Caco-2 (cell line): ENCODE measurements at regions not wholly inside any gene's neighbourhood (a gene's known extent, or its start where the extent isn't known, plus 50 kb on each side); places are given as distances from the start of the nearest gene placed in this dataset.

ENCODE experiments used
- BruUV-seq: library from RNA; stranded (reverse); fragments of 400-500 nt; replicated peaks from 2 replicates; lab custom pipeline; 2021; lab: Mats Ljungman, UMichigan
- CTCF ChIA-PET: fragments of 300-600 bp; sonication (Branson Sonifier 250); formaldehyde crosslinking; loops from one replicate; lab custom pipeline; 2022; ENCODE audit warnings: antibody characterized with exemption; lab: Charles Lee
- POLR2A ChIA-PET: fragments of 300-600 bp; sonication (Branson Sonifier 250); formaldehyde crosslinking; loops from one replicate; lab custom pipeline; 2022; ENCODE audit warnings: antibody characterized with exemption; lab: Charles Lee
- DNase-seq, 2 experiments: peaks; one replicate each; pipeline versions ENCODE4 v3.0.0 to v3.0.0-alpha.2; 2020 to 2022
- H3K27me3 ChIP-seq: replicated peaks from 2 replicates; pipeline ENCODE4 v1.6.0; 2011; ENCODE audit warnings: low read length; ENCODE audit not compliant: control insufficient read depth, insufficient read depth
- H3K36me3 ChIP-seq: 2 replicates; pipeline ENCODE4 v1.5.1; 2011; ENCODE audit warnings: low read length; ENCODE audit not compliant: control insufficient read depth, insufficient read depth
- H3K4me1 ChIP-seq: fragments of 250-450 bp; sonication (Bioruptor Pico); 2 replicates; pipeline ENCODE4 v1.5.1; 2020; ENCODE audit warnings: mild to moderate bottlenecking
- H3K4me3 ChIP-seq: 2 replicates; pipeline ENCODE4 v1.5.1; 2011; ENCODE audit warnings: low read depth, mild to moderate bottlenecking, control low read depth, low read length
- H3K9me3 ChIP-seq: fragments of 250-450 bp; sonication (Bioruptor Pico); 2 replicates; pipeline ENCODE4 v1.5.1; 2020; ENCODE audit warnings: mild to moderate bottlenecking, moderate library complexity
- H3K27ac Mint-ChIP-seq: one replicate; pipeline ENCODE4 v1.8.0; 2022; ENCODE audit warnings: mixed read lengths; ENCODE audit not compliant: unreplicated experiment
- H3K27me3 Mint-ChIP-seq: one replicate; pipeline ENCODE4 v1.8.0; 2022; ENCODE audit warnings: mixed read lengths; ENCODE audit not compliant: insufficient read depth, unreplicated experiment
- H3K36me3 Mint-ChIP-seq: one replicate; pipeline ENCODE4 v1.8.0; 2022; ENCODE audit warnings: mild to moderate bottlenecking, mixed read lengths; ENCODE audit not compliant: insufficient read depth, unreplicated experiment
- H3K4me1 Mint-ChIP-seq: one replicate; pipeline ENCODE4 v1.8.0; 2022; ENCODE audit warnings: low read depth, mixed read lengths; ENCODE audit not compliant: unreplicated experiment
- H3K4me3 Mint-ChIP-seq: one replicate; pipeline ENCODE4 v1.8.0; 2022; ENCODE audit warnings: mild to moderate bottlenecking, moderate library complexity, mixed read lengths; ENCODE audit not compliant: unreplicated experiment
- H3K9me3 Mint-ChIP-seq: one replicate; pipeline ENCODE4 v1.8.0; 2022; ENCODE audit warnings: mixed read lengths; ENCODE audit not compliant: unreplicated experiment
- CTCF ChIP-seq, 2 experiments: fragments of 200-600 bp in 1 of 2; IDR thresholded peaks; 1 replicate in 1 of 2; 2 replicates in 1 of 2; pipeline versions ENCODE4 v1.5.1 to v1.8.0; 2011 to 2022; ENCODE audit warnings: antibody characterized with exemption in 1 of 2, control low read depth in 1 of 2, inconsistent platforms in 1 of 2, low read depth in 1 of 2, low read length in 1 of 2, mild to moderate bottlenecking in 1 of 2, moderate library complexity in 1 of 2; ENCODE audit not compliant: insufficient read depth in 1 of 2, severe bottlenecking in 1 of 2, unreplicated experiment in 1 of 2
- intact Hi-C: fragments of 100-400 bp; cut with micrococcal nuclease; formaldehyde crosslinking; loops from one replicate; pipeline ENCODE4 v1.10.0; 2022; ENCODE audit not compliant: unreplicated experiment

- intact Hi-C loops = no loop called here
- Histone ChIP-seq H3K27me3 (no peaks in the 10 kb centered on the region), H3K4me3 (no peak overlapping the region), H3K4me1 (no peaks in the 10 kb centered on the region), H3K36me3 (no peaks in the 10 kb centered on the region), H3K9me3 (no peaks in the 10 kb centered on the region)
- no peak for DNase-seq
- H3K4me1 Mint-ChIP-seq = no peaks in the 10 kb centered on the region
- H3K9me3 Mint-ChIP-seq = no peaks in the 10 kb centered on the region
- H3K36me3 Mint-ChIP-seq = no peaks in the 10 kb centered on the region
- H3K27ac Mint-ChIP-seq = no peak overlapping the region
- H3K4me3 Mint-ChIP-seq = no peak overlapping the region
- BruUV-seq = no TSS peak
- H3K27me3 Mint-ChIP-seq = no peaks in the 10 kb centered on the region
- POLR2A ChIA-PET = no interaction called here
- CTCF ChIA-PET = interaction anchor here (0.6 kb wide), 1 partner anchor 1292 kb away, joined by 5 read pairs; the partner anchor contains the start of gene RBFOX2
- TF ChIP-seq CTCF (IDR thresholded peaks at IDR 0.05; ENCODE audit: insufficient read depth in 1 of 2, low read depth in 1 of 2, low read length in 1 of 2, severe bottlenecking in 1 of 2, unreplicated experiment in 1 of 2) = no peak
These were observed 329.9 kb upstream of the ISX start for GRCh38 chr22:34736081-34736480.

- H3K27me3 Mint-ChIP-seq = no peaks in the 10 kb centered on the region
- H3K4me3 Mint-ChIP-seq = no peak overlapping the region
- POLR2A ChIA-PET = no interaction called here
- H3K9me3 Mint-ChIP-seq = no peaks in the 10 kb centered on the region
- H3K9me3 ChIP-seq = no peaks in the 10 kb centered on the region
- CTCF ChIA-PET = no interaction called here
- no peaks in the 10 kb centered on the region for H3K27me3 ChIP-seq
- BruUV-seq = no TSS peak
- H3K36me3 ChIP-seq = no peaks in the 10 kb centered on the region
- H3K27ac Mint-ChIP-seq = no peak overlapping the region
- intact Hi-C loops = no loop called here
- TF ChIP-seq CTCF (IDR thresholded peaks at IDR 0.05; ENCODE audit: insufficient read depth in 1 of 2, low read depth in 1 of 2, low read length in 1 of 2, severe bottlenecking in 1 of 2, unreplicated experiment in 1 of 2) = no peak
- DNase-seq = no peak
- H3K4me3 ChIP-seq = no peak overlapping the region
- H3K36me3 Mint-ChIP-seq = no peaks in the 10 kb centered on the region
- H3K4me1 Mint-ChIP-seq = no peaks in the 10 kb centered on the region
- H3K4me1 ChIP-seq = no peaks in the 10 kb centered on the region
These were observed 327.1 kb upstream of the ISX start for GRCh38 chr22:34738661-34739400.

- POLR2A ChIA-PET = no interaction called here
- H3K27ac Mint-ChIP-seq = no peak overlapping the region
- no peaks in the 10 kb centered on the region for H3K9me3 Mint-ChIP-seq
These were observed 322.7 kb upstream of the ISX start for GRCh38 chr22:34743110-34743751.

More at GRCh38 chr22:34743110-34743751, 322.7 kb upstream of the ISX start:
- no peak overlapping the region for H3K4me3 ChIP-seq
- no peaks in the 10 kb centered on the region for H3K36me3 ChIP-seq
- no peak overlapping the region for H3K4me3 Mint-ChIP-seq
- H3K36me3 Mint-ChIP-seq = no peaks in the 10 kb centered on the region
- H3K9me3 ChIP-seq = no peaks in the 10 kb centered on the region
- TF ChIP-seq CTCF (IDR thresholded peaks at IDR 0.05; ENCODE audit: insufficient read depth in 1 of 2, low read depth in 1 of 2, low read length in 1 of 2, severe bottlenecking in 1 of 2, unreplicated experiment in 1 of 2) = no peak
- H3K4me1 ChIP-seq = no peaks in the 10 kb centered on the region
- CTCF ChIA-PET = no interaction called here
- H3K27me3 Mint-ChIP-seq = no peaks in the 10 kb centered on the region
- H3K27me3 ChIP-seq = no peaks in the 10 kb centered on the region
- H3K4me1 Mint-ChIP-seq = no peaks in the 10 kb centered on the region
- no peak for DNase-seq
- no TSS peak for BruUV-seq
- intact Hi-C loops = no loop called here
